ENCODE measurements at regions not wholly inside any gene's neighbourhood (a gene's known extent, or its start where the extent isn't known, plus 50 kb on each side); places are given as distances from the start of the nearest gene placed in this dataset.

DNA sequence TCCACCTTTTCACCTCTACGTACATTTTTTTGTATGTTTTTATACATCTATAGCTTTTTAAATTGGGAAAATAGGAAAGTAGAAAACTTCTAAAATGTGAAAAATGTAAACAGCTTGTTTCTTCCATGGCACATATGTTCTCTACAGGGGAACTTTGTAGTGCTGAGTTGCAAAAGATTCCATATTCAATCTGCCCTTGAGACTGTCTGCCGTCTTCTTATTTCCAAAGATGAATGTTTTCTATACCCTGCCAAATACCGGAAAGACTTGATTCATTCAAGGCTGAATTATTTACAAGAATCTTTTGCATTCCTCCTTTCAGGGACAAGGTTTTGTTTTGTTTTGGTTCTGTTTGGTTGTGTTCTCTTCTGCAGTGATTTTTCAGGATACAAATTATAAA lies 1334.5 kb upstream of the ADGRL4 start:
- TF ChIP-seq, protein P1, sequence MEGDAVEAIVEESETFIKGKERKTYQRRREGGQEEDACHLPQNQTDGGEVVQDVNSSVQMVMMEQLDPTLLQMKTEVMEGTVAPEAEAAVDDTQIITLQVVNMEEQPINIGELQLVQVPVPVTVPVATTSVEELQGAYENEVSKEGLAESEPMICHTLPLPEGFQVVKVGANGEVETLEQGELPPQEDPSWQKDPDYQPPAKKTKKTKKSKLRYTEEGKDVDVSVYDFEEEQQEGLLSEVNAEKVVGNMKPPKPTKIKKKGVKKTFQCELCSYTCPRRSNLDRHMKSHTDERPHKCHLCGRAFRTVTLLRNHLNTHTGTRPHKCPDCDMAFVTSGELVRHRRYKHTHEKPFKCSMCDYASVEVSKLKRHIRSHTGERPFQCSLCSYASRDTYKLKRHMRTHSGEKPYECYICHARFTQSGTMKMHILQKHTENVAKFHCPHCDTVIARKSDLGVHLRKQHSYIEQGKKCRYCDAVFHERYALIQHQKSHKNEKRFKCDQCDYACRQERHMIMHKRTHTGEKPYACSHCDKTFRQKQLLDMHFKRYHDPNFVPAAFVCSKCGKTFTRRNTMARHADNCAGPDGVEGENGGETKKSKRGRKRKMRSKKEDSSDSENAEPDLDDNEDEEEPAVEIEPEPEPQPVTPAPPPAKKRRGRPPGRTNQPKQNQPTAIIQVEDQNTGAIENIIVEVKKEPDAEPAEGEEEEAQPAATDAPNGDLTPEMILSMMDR (IDR thresholded peaks at IDR 0.05) = no peak
- no peak for TF ChIP-seq POLR2A (IDR thresholded peaks at IDR 0.05)
